ENCODE measurements at regions not wholly inside any gene's neighbourhood (a gene's known extent, or its start where the extent isn't known, plus 50 kb on each side); places are given as distances from the start of the nearest gene placed in this dataset.

GRCh38 chr6:114714836-114715507 lies 372.1 kb upstream of the HS3ST5 start:
- no peaks in the 10 kb centered on the region for H3K27me3 ChIP-seq (ENCODE audit: control insufficient read depth, insufficient read depth, low read length)
- POLR2A ChIA-PET, result no interaction called here
- H3K4me1 ChIP-seq (ENCODE audit: control insufficient read depth, insufficient read depth, low read length), result no peaks in the 10 kb centered on the region
- no TSS peak for BruUV-seq (replicated peaks)
- no peaks in the 10 kb centered on the region for H3K9me3 ChIP-seq (ENCODE audit: control insufficient read depth, insufficient read depth, low read depth, low read length)
- intact Hi-C loops (cut with micrococcal nuclease; ENCODE audit: unreplicated experiment) (no loop called here), in situ Hi-C loops (cut with HindIII; ENCODE audit: low pct_unique_long_range_greater_than_20kb, low sequenced_read_pairs) (no loop called here)
- CTCF ChIA-PET, result no interaction called here
- TF ChIP-seq SIN3A (IDR thresholded peaks at IDR 0.05; ENCODE audit: borderline replicate concordance, insufficient read depth, low read depth, low read length) (no peak), CTCF (IDR thresholded peaks at IDR 0.05) (no peak), REST (IDR thresholded peaks at IDR 0.05; ENCODE audit: insufficient read depth in 1 of 2, low read depth in 2 of 2, low read length in 1 of 2) (no peak), POLR2AphosphoS5 (IDR thresholded peaks at IDR 0.05; ENCODE audit: low read depth, low read length) (no peak), TCF7L2 (IDR thresholded peaks at IDR 0.05; ENCODE audit: low read depth, low read length) (no peak)
- H3K36me3 ChIP-seq (ENCODE audit: control insufficient read depth, insufficient read depth, low read length), result no peaks in the 10 kb centered on the region
- DNase-seq (ENCODE audit: low read depth, low spot score) (no peak), ATAC-seq (no peak)
- H3K4me3 ChIP-seq (ENCODE audit: low read depth in 2 of 2, low read length in 2 of 2), result no peak overlapping the region
- no peak overlapping the region for H3K27ac ChIP-seq (ENCODE audit: low read length)

GRCh38 chr6:114713690-114714089 lies 370.9 kb upstream of the HS3ST5 start:
- ATAC-seq (no peak), DNase-seq (ENCODE audit: low read depth, low spot score) (no peak)
- H3K4me3 ChIP-seq (ENCODE audit: low read depth in 2 of 2, low read length in 2 of 2), result no peak overlapping the region
- CTCF ChIA-PET, result no interaction called here
- TF ChIP-seq CTCF (IDR thresholded peaks at IDR 0.05) (no peak), REST (IDR thresholded peaks at IDR 0.05; ENCODE audit: insufficient read depth in 1 of 2, low read depth in 2 of 2, low read length in 1 of 2) (no peak), TCF7L2 (IDR thresholded peaks at IDR 0.05; ENCODE audit: low read depth, low read length) (no peak), POLR2AphosphoS5 (IDR thresholded peaks at IDR 0.05; ENCODE audit: low read depth, low read length) (no peak), SIN3A (IDR thresholded peaks at IDR 0.05; ENCODE audit: borderline replicate concordance, insufficient read depth, low read depth, low read length) (no peak)
- no peaks in the 10 kb centered on the region for H3K27me3 ChIP-seq (ENCODE audit: control insufficient read depth, insufficient read depth, low read length)
- H3K36me3 ChIP-seq (ENCODE audit: control insufficient read depth, insufficient read depth, low read length), result no peaks in the 10 kb centered on the region
- no peaks in the 10 kb centered on the region for H3K9me3 ChIP-seq (ENCODE audit: control insufficient read depth, insufficient read depth, low read depth, low read length)
- H3K27ac ChIP-seq (ENCODE audit: low read length), result no peak overlapping the region
- no peaks in the 10 kb centered on the region for H3K4me1 ChIP-seq (ENCODE audit: control insufficient read depth, insufficient read depth, low read length)
- POLR2A ChIA-PET, result no interaction called here
- BruUV-seq (replicated peaks), result no TSS peak
- intact Hi-C loops (cut with micrococcal nuclease; ENCODE audit: unreplicated experiment), result no loop called here
- in situ Hi-C loops (cut with HindIII; ENCODE audit: low pct_unique_long_range_greater_than_20kb, low sequenced_read_pairs), result no loop called here
